GM19372 (cell line): ENCODE measurements at regions not wholly inside any gene's neighbourhood (a gene's known extent, or its start where the extent isn't known, plus 50 kb on each side); places are given as distances from the start of the nearest gene placed in this dataset.
"Not testable (repeated sequence)": the region's sequence is repeated elsewhere in the genome, so short reads cannot be mapped to it uniquely, and the experiment has no call there.

Experiments
- ATAC-seq: cut with Tn5 transposase; IDR thresholded peaks from one replicate; pipeline ENCODE4 v1.9.1; 2021; ENCODE audit warnings: mild to moderate bottlenecking, low read depth, moderate library complexity; ENCODE audit not compliant: unreplicated experiment

- no peak for ATAC-seq
Observed at GRCh38 chr6:8181951-8182845, 79.8 kb upstream of the EEF1E1 start.

- ATAC-seq: no peak
Observed at GRCh38 chr6:8181160-8181881, 79.0 kb upstream of the EEF1E1 start.

- no peak for ATAC-seq
Observed at GRCh38 chr6:8180327-8181159, 78.2 kb upstream of the EEF1E1 start.

GRCh38 chr6:8177721-8178120 is 75.4 kb upstream of the EEF1E1 start:
- ATAC-seq: no peak

GRCh38 chr6:8175046-8175777 is 72.9 kb upstream of the EEF1E1 start:
- ATAC-seq: no peak

GRCh38 chr6:8174571-8174970 is 72.2 kb upstream of the EEF1E1 start:
- ATAC-seq: no peak

GRCh38 chr6:8172530-8172929 is 70.2 kb upstream of the EEF1E1 start:
- ATAC-seq: no peak

GRCh38 chr6:8170754-8171153 is 68.4 kb upstream of the EEF1E1 start:
- ATAC-seq: no peak

- ATAC-seq: no peak
Observed at GRCh38 chr6:8170245-8170644, 67.9 kb upstream of the EEF1E1 start.

GRCh38 chr6:8166156-8166555 is 63.8 kb upstream of the EEF1E1 start:
- ATAC-seq: no peak

- ATAC-seq: not testable (repeated sequence)
Observed at GRCh38 chr6:8165008-8165407, 62.7 kb upstream of the EEF1E1 start.

- ATAC-seq: not testable (repeated sequence)
Observed at GRCh38 chr6:8164281-8164680, 61.9 kb upstream of the EEF1E1 start.

GRCh38 chr6:8159966-8160365 is 57.6 kb upstream of the EEF1E1 start:
- ATAC-seq: no peak

- ATAC-seq: no peak
Observed at GRCh38 chr6:8157839-8158238, 55.5 kb upstream of the EEF1E1 start.

- no peak for ATAC-seq
Observed at GRCh38 chr6:8155259-8156012, 53.1 kb upstream of the EEF1E1 start.
